Panc1 (cell line): ENCODE measurements at regions not wholly inside any gene's neighbourhood (a gene's known extent, or its start where the extent isn't known, plus 50 kb on each side); places are given as distances from the start of the nearest gene placed in this dataset.

Experiments used
- ATAC-seq: fragments of 200-7000 bp; cut with Tn5 transposase; 2 replicates; pipeline ENCODE4 v1.9.1; 2020; ENCODE audit warnings: mild to moderate bottlenecking, moderate library complexity
- BruUV-seq: library from RNA; stranded (reverse); fragments of 400-500 nt; replicated peaks from 2 replicates; lab custom pipeline; 2021; lab: Mats Ljungman, UMichigan
- CTCF ChIA-PET: fragments of 300-600 bp; sonication (Branson Sonifier 250); formaldehyde crosslinking; loops from one replicate; lab custom pipeline; 2022; ENCODE audit warnings: antibody characterized with exemption; lab: Charles Lee
- POLR2A ChIA-PET: fragments of 300-600 bp; sonication (Branson Sonifier 250); formaldehyde crosslinking; loops from one replicate; lab custom pipeline; 2022; ENCODE audit warnings: antibody characterized with exemption; lab: Charles Lee
- DNase-seq: peaks from one replicate; pipeline ENCODE4 v3.0.0-alpha.2; 2010; ENCODE audit warnings: low read depth, low spot score
- H3K27ac ChIP-seq: 2 replicates; pipeline ENCODE4 v1.5.1; 2011; ENCODE audit warnings: mild to moderate bottlenecking, low read length, inconsistent platforms
- H3K27me3 ChIP-seq: fragments of 200-500 bp; sonication (Bioruptor generic); 2 replicates; pipeline ENCODE4 v1.6.0; 2014; ENCODE audit warnings: low read length, inconsistent platforms; ENCODE audit not compliant: control insufficient read depth, insufficient read depth
- H3K36me3 ChIP-seq: fragments of 200-500 bp; sonication (Bioruptor generic); 2 replicates; pipeline ENCODE4 v1.5.1; 2014; ENCODE audit warnings: inconsistent platforms, mild to moderate bottlenecking, low read length, moderate library complexity; ENCODE audit not compliant: control insufficient read depth, insufficient read depth
- H3K4me1 ChIP-seq: 2 replicates; pipeline ENCODE4 v1.5.1; 2011; ENCODE audit warnings: inconsistent platforms, mild to moderate bottlenecking, low read length, moderate library complexity; ENCODE audit not compliant: control insufficient read depth, insufficient read depth
- H3K4me3 ChIP-seq, 2 experiments: 2 replicates each; pipeline ENCODE4 v1.5.1; 2011 to 2012; ENCODE audit warnings: low read depth in 2 of 2, low read length in 2 of 2, mild to moderate bottlenecking in 2 of 2, inconsistent platforms in 1 of 2, moderate library complexity in 1 of 2
- H3K9me3 ChIP-seq: fragments of 200-500 bp; sonication (Bioruptor generic); 2 replicates; pipeline ENCODE4 v1.5.1; 2014; ENCODE audit warnings: low read depth, mild to moderate bottlenecking, inconsistent platforms, low read length, moderate library complexity; ENCODE audit not compliant: control insufficient read depth, insufficient read depth
- POLR2AphosphoS5 ChIP-seq: IDR thresholded peaks from 2 replicates; pipeline ENCODE4 v1.6.1; 2012; ENCODE audit warnings: mild to moderate bottlenecking, low read depth, low read length, moderate library complexity
- REST ChIP-seq, 2 experiments: IDR thresholded peaks; 2 replicates each; pipeline ENCODE4 v1.6.1; 2011 to 2012; ENCODE audit warnings: low read depth in 2 of 2, control low read depth in 1 of 2, low read length in 1 of 2, mild to moderate bottlenecking in 1 of 2, moderate library complexity in 1 of 2; ENCODE audit not compliant: insufficient read depth in 1 of 2
- SIN3A ChIP-seq: IDR thresholded peaks from 2 replicates; pipeline ENCODE4 v1.6.1; 2012; ENCODE audit warnings: low read depth, mild to moderate bottlenecking, low read length, moderate library complexity, borderline replicate concordance; ENCODE audit not compliant: insufficient read depth
- TCF7L2 ChIP-seq: IDR thresholded peaks from 2 replicates; pipeline ENCODE4 v1.6.1; 2011; ENCODE audit warnings: mild to moderate bottlenecking, low read depth, low read length, inconsistent platforms
- in situ Hi-C: cut with HindIII; loops from 2 replicates; pipeline ENCODE4 v1.10.0; 2016; ENCODE audit warnings: low sequenced_read_pairs, low pct_unique_long_range_greater_than_20kb
- intact Hi-C: fragments of 100-400 bp; cut with micrococcal nuclease; formaldehyde crosslinking; loops from one replicate; pipeline ENCODE4 v1.10.0; 2022; ENCODE audit not compliant: unreplicated experiment
- TF ChIP-seq, protein P1 (sequence below): fragments of 450-650 bp; IDR thresholded peaks from 2 replicates; pipeline ENCODE4 v1.5.1; 2017; ENCODE audit warnings: mild to moderate bottlenecking

- H3K4me3 ChIP-seq, result no peak overlapping the region
- no peaks in the 10 kb centered on the region for H3K9me3 ChIP-seq
- intact Hi-C loops (no loop called here), in situ Hi-C loops (no loop called here)
- no TSS peak for BruUV-seq
- H3K27me3 ChIP-seq, result no peaks in the 10 kb centered on the region
- CTCF ChIA-PET, result no interaction called here
- no peaks in the 10 kb centered on the region for H3K4me1 ChIP-seq
- no peak for ATAC-seq
- no peaks in the 10 kb centered on the region for H3K36me3 ChIP-seq
- TF ChIP-seq REST (IDR thresholded peaks at IDR 0.05; ENCODE audit: insufficient read depth in 1 of 2, low read depth in 2 of 2, low read length in 1 of 2), result no peak
- TF ChIP-seq SIN3A, result no peak
- TF ChIP-seq, protein P1, sequence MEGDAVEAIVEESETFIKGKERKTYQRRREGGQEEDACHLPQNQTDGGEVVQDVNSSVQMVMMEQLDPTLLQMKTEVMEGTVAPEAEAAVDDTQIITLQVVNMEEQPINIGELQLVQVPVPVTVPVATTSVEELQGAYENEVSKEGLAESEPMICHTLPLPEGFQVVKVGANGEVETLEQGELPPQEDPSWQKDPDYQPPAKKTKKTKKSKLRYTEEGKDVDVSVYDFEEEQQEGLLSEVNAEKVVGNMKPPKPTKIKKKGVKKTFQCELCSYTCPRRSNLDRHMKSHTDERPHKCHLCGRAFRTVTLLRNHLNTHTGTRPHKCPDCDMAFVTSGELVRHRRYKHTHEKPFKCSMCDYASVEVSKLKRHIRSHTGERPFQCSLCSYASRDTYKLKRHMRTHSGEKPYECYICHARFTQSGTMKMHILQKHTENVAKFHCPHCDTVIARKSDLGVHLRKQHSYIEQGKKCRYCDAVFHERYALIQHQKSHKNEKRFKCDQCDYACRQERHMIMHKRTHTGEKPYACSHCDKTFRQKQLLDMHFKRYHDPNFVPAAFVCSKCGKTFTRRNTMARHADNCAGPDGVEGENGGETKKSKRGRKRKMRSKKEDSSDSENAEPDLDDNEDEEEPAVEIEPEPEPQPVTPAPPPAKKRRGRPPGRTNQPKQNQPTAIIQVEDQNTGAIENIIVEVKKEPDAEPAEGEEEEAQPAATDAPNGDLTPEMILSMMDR, result no peak
- no peak for TF ChIP-seq TCF7L2
- TF ChIP-seq POLR2AphosphoS5, result no peak
- DNase-seq, result no peak
- POLR2A ChIA-PET, result no interaction called here
- no peak overlapping the region for H3K27ac ChIP-seq
Observed at GRCh38 chr14:36426113-36426512, 93.9 kb downstream of the NKX2-1 start.

DNA sequence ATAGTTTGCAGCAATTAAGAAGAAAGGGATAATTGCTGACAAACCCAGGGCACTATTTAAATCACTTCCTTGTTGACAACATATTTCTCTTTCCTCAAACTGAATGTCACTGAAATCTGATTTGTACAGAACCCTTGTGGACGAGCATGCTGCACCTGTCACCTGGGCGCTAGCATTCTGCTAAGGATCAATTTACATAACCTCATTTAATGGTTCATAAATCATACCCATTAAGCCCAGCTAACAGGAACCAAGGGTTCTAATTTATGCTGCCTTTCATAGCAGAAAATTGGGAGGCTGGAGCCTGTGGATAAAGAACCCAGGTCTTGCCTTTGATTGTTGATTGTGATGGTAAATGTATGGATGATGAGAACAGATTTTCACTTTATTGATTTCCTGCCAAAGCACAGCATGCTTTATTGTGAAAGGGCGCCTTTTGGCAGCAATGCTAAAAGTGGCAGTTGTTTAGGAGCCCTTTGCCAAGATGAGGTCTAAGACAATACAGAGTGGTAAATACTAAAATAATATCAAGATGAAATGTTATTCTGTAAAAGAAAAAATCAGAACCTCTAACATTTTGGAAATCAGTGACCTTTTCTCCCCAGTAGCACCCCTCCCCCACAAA is 95.4 kb downstream of the NKX2-1 start:
- no peaks in the 10 kb centered on the region for H3K27me3 ChIP-seq
- POLR2A ChIA-PET, result no interaction called here
- ATAC-seq, result no peak
- no peaks in the 10 kb centered on the region for H3K4me1 ChIP-seq
- intact Hi-C loops (no loop called here), in situ Hi-C loops (no loop called here)
- no peaks in the 10 kb centered on the region for H3K9me3 ChIP-seq
- BruUV-seq, result no TSS peak
- H3K27ac ChIP-seq, result no peak overlapping the region
- CTCF ChIA-PET, result no interaction called here
- no peak for DNase-seq
- no peaks in the 10 kb centered on the region for H3K36me3 ChIP-seq
- no peak for TF ChIP-seq POLR2AphosphoS5
- no peak for TF ChIP-seq TCF7L2
- TF ChIP-seq, protein P1, result no peak
- no peak overlapping the region for H3K4me3 ChIP-seq
